K562 (cell line): ENCODE measurements at regions not wholly inside any gene's neighbourhood (a gene's known extent, or its start where the extent isn't known, plus 50 kb on each side); places are given as distances from the start of the nearest gene placed in this dataset.

Experiments used
- ADNP ChIP-seq: fragments of 200-800 bp; sonication (Bioruptor generic); IDR thresholded peaks from 2 replicates; pipeline ENCODE4 v1.6.1; 2016; ENCODE audit warnings: missing genetic modification characterization, missing compliant biosample characterization
- BRD9 ChIP-seq: fragments of 450-650 bp; IDR thresholded peaks from 2 replicates; pipeline ENCODE4 v1.6.1; 2018; ENCODE audit warnings: low read depth; ENCODE audit not compliant: partially characterized antibody
- CUX1 ChIP-seq: fragments of 200-800 bp; sonication (Bioruptor generic); IDR thresholded peaks from 2 replicates; pipeline ENCODE4 v1.6.1; 2016; ENCODE audit warnings: missing genetic modification characterization, missing compliant biosample characterization
- EHMT2 ChIP-seq: fragments of 450-650 bp; IDR thresholded peaks from 2 replicates; pipeline ENCODE4 v1.6.1; 2018; ENCODE audit warnings: antibody characterized with exemption
- ETS2 ChIP-seq: IDR thresholded peaks from 2 replicates; pipeline ENCODE4 v1.6.1; 2016; ENCODE audit warnings: borderline replicate concordance, missing genetic modification characterization, mild to moderate bottlenecking, moderate library complexity, missing compliant biosample characterization; ENCODE audit not compliant: poor library complexity, severe bottlenecking
- FOXK2 ChIP-seq, 2 experiments: fragments of 450-650 bp; IDR thresholded peaks in 1 of 2; conservative IDR thresholded peaks in 1 of 2; 2 replicates each; pipeline ENCODE4 v1.6.1; 2016; ENCODE audit warnings: low read depth in 2 of 2, mild to moderate bottlenecking in 1 of 2
- FUS ChIP-seq: fragments of 200-400 bp; formaldehyde crosslinking; optimal IDR thresholded peaks from 2 replicates; pipeline ENCODE3; 2017; ENCODE audit warnings: low read depth, low read length
- HINFP ChIP-seq: fragments of 450-650 bp; conservative IDR thresholded peaks from 2 replicates; pipeline ENCODE4 v1.6.1; 2016; ENCODE audit warnings: missing genetic modification characterization, low read depth, mild to moderate bottlenecking, control low read depth, missing compliant biosample characterization
- ILF3 ChIP-seq: fragments of 450-650 bp; IDR thresholded peaks from 2 replicates; pipeline ENCODE4 v1.6.1; 2018; ENCODE audit warnings: antibody characterized with exemption, mild to moderate bottlenecking, moderate library complexity, borderline replicate concordance
- NBN ChIP-seq: fragments of 450-650 bp; IDR thresholded peaks from 2 replicates; pipeline ENCODE4 v1.6.1; 2016; ENCODE audit warnings: low read depth, mild to moderate bottlenecking
- NR2C1 ChIP-seq, 2 experiments: fragments of 450-650 bp; IDR thresholded peaks; 2 replicates each; pipeline ENCODE4 v1.6.1; 2017; ENCODE audit warnings: mild to moderate bottlenecking in 2 of 2, antibody characterized with exemption in 1 of 2, inconsistent platforms in 1 of 2, missing compliant biosample characterization in 1 of 2, missing genetic modification characterization in 1 of 2
- PCBP2 ChIP-seq: fragments of 200-400 bp; formaldehyde crosslinking; IDR thresholded peaks from 2 replicates; pipeline ENCODE4 v1.6.1; 2018; ENCODE audit warnings: low read length, low read depth, mild to moderate bottlenecking, moderate library complexity; ENCODE audit not compliant: poor library complexity, severe bottlenecking
- SIRT6 ChIP-seq: IDR thresholded peaks from one replicate; pipeline ENCODE4 v1.6.1; 2012; ENCODE audit warnings: low read depth, mild to moderate bottlenecking, control low read depth, inconsistent platforms, low read length, moderate library complexity
- STAT5A ChIP-seq: IDR thresholded peaks from 2 replicates; pipeline ENCODE4 v1.6.1; 2012; ENCODE audit warnings: low read length, inconsistent platforms, borderline replicate concordance
- TCF7 ChIP-seq: sonication (generic); IDR thresholded peaks from 2 replicates; pipeline ENCODE4 v1.6.1; 2016; ENCODE audit warnings: antibody characterized with exemption, borderline replicate concordance
- TFE3 ChIP-seq: fragments of 450-650 bp; formaldehyde crosslinking; IDR thresholded peaks from 2 replicates; pipeline ENCODE4 v1.4.0; 2020; ENCODE audit warnings: mild to moderate bottlenecking, mixed read lengths
- ZNF778 ChIP-seq: fragments of 450-650 bp; formaldehyde crosslinking; IDR thresholded peaks from 2 replicates; pipeline ENCODE4 v1.4.0; 2020; ENCODE audit warnings: mild to moderate bottlenecking, moderate library complexity
- TF ChIP-seq, protein P1 (sequence below), 2 experiments: fragments of 450-650 bp; IDR thresholded peaks; 2 replicates each; pipeline ENCODE4 v1.6.1; 2016

- TF ChIP-seq NR2C1 (IDR thresholded peaks at IDR 0.05) (no peak), NR2C1 (tag; IDR thresholded peaks at IDR 0.05) (no peak), ADNP (tag) (no peak), ETS2 (tag) (no peak), ZNF778 (no peak), TFE3 (CRISPR knock-in tag) (no peak), FUS (no peak), BRD9 (no peak), ILF3 (no peak), TCF7 (no peak), STAT5A (no peak), CUX1 (CRISPR knock-in tag) (no peak), EHMT2 (no peak), FOXK2 (conservative IDR thresholded peaks at IDR 0.05 in 1 of 2, IDR thresholded peaks at IDR 0.05 in 1 of 2; ENCODE audit: low read depth in 2 of 2) (no peak; a peak in 1 of 4 replicates), NBN (0 out of 2 replicates have a peak, but pooled peaks have one; percentile 57), PCBP2 (no peak), SIRT6 (no peak), HINFP (tag) (no peak)
- TF ChIP-seq, protein P1, sequence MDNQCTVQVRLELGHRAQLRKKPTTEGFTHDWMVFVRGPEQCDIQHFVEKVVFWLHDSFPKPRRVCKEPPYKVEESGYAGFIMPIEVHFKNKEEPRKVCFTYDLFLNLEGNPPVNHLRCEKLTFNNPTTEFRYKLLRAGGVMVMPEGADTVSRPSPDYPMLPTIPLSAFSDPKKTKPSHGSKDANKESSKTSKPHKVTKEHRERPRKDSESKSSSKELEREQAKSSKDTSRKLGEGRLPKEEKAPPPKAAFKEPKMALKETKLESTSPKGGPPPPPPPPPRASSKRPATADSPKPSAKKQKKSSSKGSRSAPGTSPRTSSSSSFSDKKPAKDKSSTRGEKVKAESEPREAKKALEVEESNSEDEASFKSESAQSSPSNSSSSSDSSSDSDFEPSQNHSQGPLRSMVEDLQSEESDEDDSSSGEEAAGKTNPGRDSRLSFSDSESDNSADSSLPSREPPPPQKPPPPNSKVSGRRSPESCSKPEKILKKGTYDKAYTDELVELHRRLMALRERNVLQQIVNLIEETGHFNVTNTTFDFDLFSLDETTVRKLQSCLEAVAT (IDR thresholded peaks at IDR 0.05), result no peak
- TF ChIP-seq, all 486 proteins: peak for 17
Observed at GRCh38 chr3:197428117-197428801, 127.5 kb downstream of the BDH1 start (continued).
